ENCODE measurements at regions not wholly inside any gene's neighbourhood (a gene's known extent, or its start where the extent isn't known, plus 50 kb on each side); places are given as distances from the start of the nearest gene placed in this dataset.
A peak's percentile ranks its signal among the peaks of the same experiment; 100 is the strongest.

- Histone ChIP-seq H3K9ac (ENCODE audit: low read length in 2 of 2) (no peak overlapping the region), H3K36me3 (ENCODE audit: control insufficient read depth in 2 of 2, insufficient read depth in 2 of 2, low read length in 2 of 2) (no peaks in the 10 kb centered on the region)
These were observed 124.5 kb downstream of the SNX5 start for GRCh38 chr20:17844133-17844429.

GRCh38 chr20:17843246-17844132, 125.1 kb downstream of the SNX5 start:
- Histone ChIP-seq H3K9me3 (ENCODE audit: control insufficient read depth in 2 of 2, low read length in 2 of 2) (peaks cover 0 to 4% of the 10 kb centered on the region in 2 donors), H3K27me3 (ENCODE audit: control insufficient read depth in 1 of 2, insufficient read depth in 2 of 2, low read length in 2 of 2) (no peaks in the 10 kb centered on the region), H3K4me1 (ENCODE audit: control insufficient read depth, insufficient read depth, low read length) (peaks cover 27% of the 10 kb centered on the region), H3K27ac (ENCODE audit: low read length) (no peak overlapping the region), H3K36me3 (ENCODE audit: control insufficient read depth in 2 of 2, insufficient read depth in 2 of 2, low read length in 2 of 2) (no peaks in the 10 kb centered on the region), H3K9ac (ENCODE audit: low read length in 2 of 2) (no peak overlapping the region), H3K4me3 (ENCODE audit: low read length in 2 of 2) (no peak overlapping the region)

More at GRCh38 chr20:17844133-17844429, 124.5 kb downstream of the SNX5 start:
- H3K9me3 ChIP-seq (ENCODE audit: control insufficient read depth in 2 of 2, low read length in 2 of 2) = peaks cover 0 to 4% of the 10 kb centered on the region in 2 donors
- H3K4me3 ChIP-seq (ENCODE audit: low read length in 2 of 2) = no peak overlapping the region
- H3K4me1 ChIP-seq (ENCODE audit: control insufficient read depth, insufficient read depth, low read length) = peaks cover 25% of the 10 kb centered on the region
- no peaks in the 10 kb centered on the region for H3K27me3 ChIP-seq (ENCODE audit: control insufficient read depth in 1 of 2, insufficient read depth in 2 of 2, low read length in 2 of 2)
- no peak overlapping the region for H3K27ac ChIP-seq (ENCODE audit: low read length)

GRCh38 chr20:17841751-17842215, 126.8 kb downstream of the SNX5 start:
- Histone ChIP-seq H3K4me1 (ENCODE audit: control insufficient read depth, insufficient read depth, low read length) (peaks cover 29% of the 10 kb centered on the region), H3K9ac (ENCODE audit: low read length in 2 of 2) (no peak overlapping the region), H3K36me3 (ENCODE audit: control insufficient read depth in 2 of 2, insufficient read depth in 2 of 2, low read length in 2 of 2) (no peaks in the 10 kb centered on the region), H3K9me3 (ENCODE audit: control insufficient read depth in 2 of 2, low read length in 2 of 2) (peaks cover 0 to 4% of the 10 kb centered on the region in 2 donors), H3K27ac (ENCODE audit: low read length) (no peak overlapping the region), H3K27me3 (ENCODE audit: control insufficient read depth in 1 of 2, insufficient read depth in 2 of 2, low read length in 2 of 2) (no peaks in the 10 kb centered on the region), H3K4me3 (ENCODE audit: low read length in 2 of 2) (no peak overlapping the region)

GRCh38 chr20:17840423-17840822, 128.2 kb downstream of the SNX5 start:
- Histone ChIP-seq H3K9ac (ENCODE audit: low read length in 2 of 2) (no peak overlapping the region), H3K4me1 (ENCODE audit: control insufficient read depth, insufficient read depth, low read length) (peaks cover 35% of the 10 kb centered on the region), H3K4me3 (ENCODE audit: low read length in 2 of 2) (no peak overlapping the region), H3K27ac (ENCODE audit: low read length) (no peak overlapping the region), H3K27me3 (ENCODE audit: control insufficient read depth in 1 of 2, insufficient read depth in 2 of 2, low read length in 2 of 2) (no peaks in the 10 kb centered on the region), H3K9me3 (ENCODE audit: control insufficient read depth in 2 of 2, low read length in 2 of 2) (peaks cover 0 to 4% of the 10 kb centered on the region in 2 donors), H3K36me3 (ENCODE audit: control insufficient read depth in 2 of 2, insufficient read depth in 2 of 2, low read length in 2 of 2) (no peaks in the 10 kb centered on the region)

GRCh38 chr20:17838921-17839320, 129.7 kb downstream of the SNX5 start:
- H3K4me3 ChIP-seq (ENCODE audit: low read length in 2 of 2) = no peak overlapping the region
- no peaks in the 10 kb centered on the region for H3K27me3 ChIP-seq (ENCODE audit: control insufficient read depth in 1 of 2, insufficient read depth in 2 of 2, low read length in 2 of 2)
- H3K9ac ChIP-seq (ENCODE audit: low read length in 2 of 2) = no peak overlapping the region
- no peak overlapping the region for H3K27ac ChIP-seq (ENCODE audit: low read length)
- H3K9me3 ChIP-seq (ENCODE audit: control insufficient read depth in 2 of 2, low read length in 2 of 2) = peaks cover 0 to 4% of the 10 kb centered on the region in 2 donors
- H3K4me1 ChIP-seq (ENCODE audit: control insufficient read depth, insufficient read depth, low read length) = peaks cover 39% of the 10 kb centered on the region
- H3K36me3 ChIP-seq (ENCODE audit: control insufficient read depth in 2 of 2, insufficient read depth in 2 of 2, low read length in 2 of 2) = no peaks in the 10 kb centered on the region

GRCh38 chr20:17837179-17837578, 131.4 kb downstream of the SNX5 start:
- no peak overlapping the region for H3K27ac ChIP-seq (ENCODE audit: low read length)

GRCh38 chr20:17836303-17836861, 132.2 kb downstream of the SNX5 start:
- H3K4me1 ChIP-seq (ENCODE audit: control insufficient read depth, insufficient read depth, low read length) = peaks cover 25% of the 10 kb centered on the region
- H3K27me3 ChIP-seq (ENCODE audit: control insufficient read depth in 1 of 2, insufficient read depth in 2 of 2, low read length in 2 of 2) = no peaks in the 10 kb centered on the region
- peak overlapping the region; percentile 71 for H3K27ac ChIP-seq (ENCODE audit: low read length)
- no peak overlapping the region for H3K9ac ChIP-seq (ENCODE audit: low read length in 2 of 2)
- H3K4me3 ChIP-seq (ENCODE audit: low read length in 2 of 2) = peak overlapping the region in 1 of 2 donors; percentile 22
- H3K36me3 ChIP-seq (ENCODE audit: control insufficient read depth in 2 of 2, insufficient read depth in 2 of 2, low read length in 2 of 2) = no peaks in the 10 kb centered on the region
- H3K9me3 ChIP-seq (ENCODE audit: control insufficient read depth in 2 of 2, low read length in 2 of 2) = peaks cover 0 to 4% of the 10 kb centered on the region in 2 donors

More at GRCh38 chr20:17837179-17837578, 131.4 kb downstream of the SNX5 start:
- no peaks in the 10 kb centered on the region for H3K36me3 ChIP-seq (ENCODE audit: control insufficient read depth in 2 of 2, insufficient read depth in 2 of 2, low read length in 2 of 2)
- H3K9me3 ChIP-seq (ENCODE audit: control insufficient read depth in 2 of 2, low read length in 2 of 2) = peaks cover 0 to 4% of the 10 kb centered on the region in 2 donors
- no peak overlapping the region for H3K9ac ChIP-seq (ENCODE audit: low read length in 2 of 2)
- no peak overlapping the region for H3K4me3 ChIP-seq (ENCODE audit: low read length in 2 of 2)
- H3K27me3 ChIP-seq (ENCODE audit: control insufficient read depth in 1 of 2, insufficient read depth in 2 of 2, low read length in 2 of 2) = no peaks in the 10 kb centered on the region
- H3K4me1 ChIP-seq (ENCODE audit: control insufficient read depth, insufficient read depth, low read length) = peaks cover 26% of the 10 kb centered on the region

- H3K9me3 ChIP-seq (ENCODE audit: control insufficient read depth in 2 of 2, low read length in 2 of 2) = peaks cover 0 to 4% of the 10 kb centered on the region in 2 donors
- peak overlapping the region in 1 of 2 donors; percentile 22 for H3K4me3 ChIP-seq (ENCODE audit: low read length in 2 of 2)
- H3K27me3 ChIP-seq (ENCODE audit: control insufficient read depth in 1 of 2, insufficient read depth in 2 of 2, low read length in 2 of 2) = no peaks in the 10 kb centered on the region
- no peak overlapping the region for H3K9ac ChIP-seq (ENCODE audit: low read length in 2 of 2)
- H3K36me3 ChIP-seq (ENCODE audit: control insufficient read depth in 2 of 2, insufficient read depth in 2 of 2, low read length in 2 of 2) = no peaks in the 10 kb centered on the region
- H3K27ac ChIP-seq (ENCODE audit: low read length) = peak overlapping the region; percentile 71
- peaks cover 21% of the 10 kb centered on the region for H3K4me1 ChIP-seq (ENCODE audit: control insufficient read depth, insufficient read depth, low read length)
These were observed 132.7 kb downstream of the SNX5 start for GRCh38 chr20:17835934-17836300.

- no peaks in the 10 kb centered on the region for H3K27me3 ChIP-seq (ENCODE audit: control insufficient read depth in 1 of 2, insufficient read depth in 2 of 2, low read length in 2 of 2)
- no peak overlapping the region for H3K9ac ChIP-seq (ENCODE audit: low read length in 2 of 2)
- H3K36me3 ChIP-seq (ENCODE audit: control insufficient read depth in 2 of 2, insufficient read depth in 2 of 2, low read length in 2 of 2) = no peaks in the 10 kb centered on the region
- H3K9me3 ChIP-seq (ENCODE audit: control insufficient read depth in 2 of 2, low read length in 2 of 2) = peaks cover 0 to 2% of the 10 kb centered on the region in 2 donors
- H3K4me3 ChIP-seq (ENCODE audit: low read length in 2 of 2) = peak overlapping the region; percentile 8 to 29
- H3K27ac ChIP-seq (ENCODE audit: low read length) = peak overlapping the region; percentile 71
- peaks cover 21% of the 10 kb centered on the region for H3K4me1 ChIP-seq (ENCODE audit: control insufficient read depth, insufficient read depth, low read length)
These were observed 133.2 kb downstream of the SNX5 start for GRCh38 chr20:17835240-17835933.

- Histone ChIP-seq H3K36me3 (ENCODE audit: control insufficient read depth in 2 of 2, insufficient read depth in 2 of 2, low read length in 2 of 2) (no peaks in the 10 kb centered on the region), H3K4me1 (ENCODE audit: control insufficient read depth, insufficient read depth, low read length) (peaks cover 21% of the 10 kb centered on the region), H3K27me3 (ENCODE audit: control insufficient read depth in 1 of 2, insufficient read depth in 2 of 2, low read length in 2 of 2) (no peaks in the 10 kb centered on the region), H3K9ac (ENCODE audit: low read length in 2 of 2) (no peak overlapping the region), H3K4me3 (ENCODE audit: low read length in 2 of 2) (peak overlapping the region in 1 of 2 donors; percentile 8), H3K9me3 (ENCODE audit: control insufficient read depth in 2 of 2, low read length in 2 of 2) (no peaks in the 10 kb centered on the region), H3K27ac (ENCODE audit: low read length) (peak overlapping the region; percentile 71)
These were observed 133.8 kb downstream of the SNX5 start for GRCh38 chr20:17834804-17835203.
